GM12874 (cell line): ENCODE measurements at regions not wholly inside any gene's neighbourhood (a gene's known extent, or its start where the extent isn't known, plus 50 kb on each side); places are given as distances from the start of the nearest gene placed in this dataset.

ENCODE experiments used
- CTCF ChIP-seq: IDR thresholded peaks from 2 replicates; pipeline ENCODE4 v1.5.1; 2011; ENCODE audit warnings: low read depth, mild to moderate bottlenecking, control low read depth, low read length, moderate library complexity; ENCODE audit not compliant: insufficient read depth

GRCh38 chr2:228860601-228861285 lies 410.3 kb downstream of the PID1 start:
- no peak for TF ChIP-seq CTCF

GRCh38 chr2:228853151-228853550 lies 417.9 kb downstream of the PID1 start:
- no peak for TF ChIP-seq CTCF

- no peak for TF ChIP-seq CTCF
Measured at GRCh38 chr2:228848638-228849037, 422.4 kb downstream of the PID1 start.

GRCh38 chr2:228847684-228848083 lies 423.4 kb downstream of the PID1 start:
- no peak for TF ChIP-seq CTCF

DNA sequence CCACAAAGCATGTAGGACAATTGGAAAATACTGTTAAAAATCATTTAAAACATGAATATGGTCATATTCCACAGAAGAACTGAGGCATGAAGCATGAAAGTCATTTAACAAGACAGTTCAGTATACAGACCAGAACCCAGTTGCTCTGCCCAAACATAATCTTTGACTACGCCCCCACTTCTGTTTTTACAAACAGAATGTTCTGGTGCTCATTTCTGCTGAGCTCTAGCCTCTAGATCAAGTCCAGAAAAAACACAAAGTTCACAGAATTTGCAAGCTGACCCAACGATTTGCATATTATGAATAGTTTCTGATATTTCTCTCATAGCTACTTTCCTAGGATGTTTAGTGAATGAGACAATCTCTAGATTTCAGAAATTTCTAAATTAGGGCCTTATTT lies 424.9 kb downstream of the PID1 start:
- TF ChIP-seq CTCF: no peak

GRCh38 chr2:228845162-228845925 lies 425.7 kb downstream of the PID1 start:
- TF ChIP-seq CTCF: no peak

GRCh38 chr2:228841877-228842276 lies 429.2 kb downstream of the PID1 start:
- TF ChIP-seq CTCF: no peak
